ENCODE measurements at regions not wholly inside any gene's neighbourhood (a gene's known extent, or its start where the extent isn't known, plus 50 kb on each side); places are given as distances from the start of the nearest gene placed in this dataset.
"Not testable (repeated sequence)": the region's sequence is repeated elsewhere in the genome, so short reads cannot be mapped to it uniquely, and the experiment has no call there.

DNA sequence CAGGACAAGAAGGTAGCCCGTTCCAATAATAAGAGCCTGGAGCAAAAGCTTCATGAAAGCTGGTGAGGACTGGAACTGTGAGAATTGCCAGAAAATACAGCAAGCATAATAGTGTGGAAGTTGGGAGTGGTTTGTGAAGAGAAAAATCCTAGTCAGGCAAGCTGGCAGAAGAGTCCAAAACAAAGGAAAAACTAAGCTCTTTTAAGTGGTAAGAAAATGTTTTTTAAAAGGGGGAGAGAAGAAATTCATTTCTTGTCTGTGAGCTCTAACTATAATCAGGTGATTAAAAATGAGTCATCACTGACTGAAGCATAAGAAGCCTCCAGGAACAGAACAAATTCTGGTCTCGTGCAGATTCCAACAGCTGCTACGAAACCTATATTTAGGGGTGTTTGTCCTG is 102.6 kb downstream of the CAAP1 start:
- intact Hi-C loops (cut with micrococcal nuclease) = no loop called here

DNA sequence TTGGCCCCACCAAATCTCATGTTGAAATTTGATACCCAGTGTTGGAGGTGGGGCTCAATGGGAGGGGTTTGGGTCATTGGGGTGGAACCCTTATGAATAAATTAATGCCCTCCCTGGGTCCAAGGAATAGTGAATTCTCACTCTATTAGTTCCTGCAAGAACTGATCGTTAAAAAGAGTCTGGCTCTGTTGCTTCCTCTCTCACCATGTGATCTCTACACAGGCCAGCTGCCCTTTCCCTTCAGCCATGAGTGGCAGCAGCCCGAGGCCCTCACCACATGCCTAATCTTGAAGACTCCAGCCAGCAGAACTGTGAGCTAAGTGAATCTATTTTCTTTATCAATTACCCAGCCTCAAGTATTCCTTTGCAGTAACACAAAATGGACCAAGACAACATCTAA is 106.0 kb downstream of the CAAP1 start:
- intact Hi-C loops (cut with micrococcal nuclease) = no loop called here

DNA sequence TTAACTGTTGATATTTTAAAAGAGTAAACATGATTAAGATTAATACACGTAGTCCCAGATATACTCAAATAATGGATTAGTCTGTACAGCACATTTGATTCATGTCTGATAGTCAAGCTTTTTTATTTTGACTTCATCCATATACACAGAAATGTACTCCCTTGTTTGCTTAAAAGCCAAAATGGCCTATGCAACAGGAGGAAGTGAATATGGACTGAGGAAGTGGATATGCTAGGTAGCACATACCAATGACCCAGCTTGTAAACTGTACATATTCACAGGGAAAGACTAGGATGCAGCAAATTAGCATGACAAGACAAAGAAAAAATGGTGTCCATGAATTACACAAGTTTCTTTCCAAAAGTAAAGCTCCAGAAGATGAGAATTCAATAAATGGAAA is 109.7 kb downstream of the CAAP1 start:
- intact Hi-C loops (cut with micrococcal nuclease) = no loop called here

DNA sequence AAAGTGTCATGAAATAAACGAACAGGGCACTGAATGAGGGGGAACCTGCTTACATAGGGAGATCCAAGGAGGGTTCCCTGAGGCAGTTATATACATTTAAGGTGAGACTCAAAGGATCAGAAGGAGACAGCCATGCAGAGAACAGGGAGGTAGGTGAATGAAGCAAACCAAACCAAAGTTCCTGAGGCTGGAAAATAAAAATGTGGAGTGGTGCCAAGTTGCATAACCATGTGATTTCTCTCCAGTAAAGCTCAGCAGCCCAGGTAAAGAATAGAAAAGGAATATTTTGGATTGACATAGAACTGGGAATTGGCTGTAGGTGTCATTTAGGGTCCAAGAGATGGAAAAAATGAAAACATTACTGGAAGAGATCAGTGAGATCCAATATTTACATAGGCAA is 110.7 kb downstream of the CAAP1 start:
- intact Hi-C loops (cut with micrococcal nuclease) = no loop called here

DNA sequence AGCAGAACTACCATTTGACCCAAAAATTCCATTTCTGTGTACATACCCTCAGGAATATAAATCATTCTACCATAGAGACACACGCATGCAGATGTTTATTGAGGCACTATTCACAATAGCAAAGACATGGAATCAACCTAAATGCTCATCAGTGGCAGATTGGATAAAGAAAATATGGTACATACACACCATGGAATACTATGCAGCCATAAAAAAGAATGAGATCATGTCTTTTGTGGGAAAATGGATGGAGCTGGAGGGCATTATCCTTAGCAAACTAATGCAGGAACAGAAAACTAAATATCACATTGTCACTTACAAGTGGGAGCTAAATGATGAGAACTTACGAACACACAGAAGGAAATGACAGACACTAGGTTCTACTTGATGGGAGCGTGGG is 112.3 kb downstream of the CAAP1 start:
- intact Hi-C loops (cut with micrococcal nuclease) = not testable (repeated sequence)

DNA sequence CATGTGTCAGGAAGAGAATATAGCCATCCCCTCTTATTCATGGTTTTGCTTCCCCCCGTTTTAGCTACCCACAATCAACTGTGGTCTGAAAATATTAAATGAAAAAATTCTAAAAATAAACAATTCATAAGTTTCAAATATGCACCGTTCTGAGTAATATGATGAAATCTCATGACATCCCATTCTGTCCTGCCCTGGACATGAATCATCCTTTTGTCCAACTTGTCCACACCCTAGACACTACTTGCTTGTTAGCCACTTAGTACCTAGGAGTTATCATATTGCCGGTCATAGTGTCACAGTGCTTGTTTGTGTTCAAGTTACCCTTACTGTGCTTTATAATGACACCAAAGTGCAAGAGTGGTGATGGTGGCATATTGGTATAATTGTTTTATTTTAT is 113.5 kb downstream of the CAAP1 start:
- intact Hi-C loops (cut with micrococcal nuclease) = no loop called here

DNA sequence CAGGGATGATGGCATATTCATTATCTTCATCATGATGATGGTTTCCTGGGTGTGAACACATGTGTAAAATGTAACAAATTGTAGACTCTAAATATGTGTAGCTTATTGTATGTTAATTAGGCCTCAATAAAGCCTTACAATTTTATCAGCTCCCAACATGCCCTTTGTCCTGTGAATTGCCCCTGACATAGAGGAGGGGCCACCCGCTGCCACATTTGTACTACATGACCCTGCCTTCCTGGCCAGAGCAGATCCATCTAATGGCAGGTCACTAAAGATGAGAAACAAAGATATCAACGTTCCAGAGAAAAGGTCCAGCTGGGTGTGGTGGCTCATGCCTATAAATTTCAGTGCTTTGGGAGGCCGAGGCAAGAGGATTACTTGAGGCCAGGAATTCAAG is 117.2 kb downstream of the CAAP1 start:
- intact Hi-C loops (cut with micrococcal nuclease) = no loop called here

DNA sequence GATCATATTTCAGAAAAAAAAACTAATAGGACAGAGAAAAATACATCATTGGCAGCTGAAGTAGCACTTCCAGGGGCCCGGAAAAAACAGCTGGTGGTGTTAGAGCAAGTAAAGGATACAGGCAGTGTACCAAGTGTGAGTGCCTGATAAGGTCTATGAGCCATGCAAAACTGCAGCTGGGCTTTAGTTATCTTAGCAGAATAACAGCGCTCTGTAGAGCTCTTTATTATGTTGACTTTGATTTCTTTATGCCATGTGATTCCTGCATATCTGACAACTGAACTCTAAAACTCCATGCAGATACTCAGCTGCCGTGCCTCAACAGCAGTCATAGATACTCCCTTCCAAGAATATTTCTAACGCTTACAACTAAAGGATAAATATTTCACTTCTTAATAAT is 119.5 kb downstream of the CAAP1 start:
- intact Hi-C loops (cut with micrococcal nuclease) = no loop called here

DNA sequence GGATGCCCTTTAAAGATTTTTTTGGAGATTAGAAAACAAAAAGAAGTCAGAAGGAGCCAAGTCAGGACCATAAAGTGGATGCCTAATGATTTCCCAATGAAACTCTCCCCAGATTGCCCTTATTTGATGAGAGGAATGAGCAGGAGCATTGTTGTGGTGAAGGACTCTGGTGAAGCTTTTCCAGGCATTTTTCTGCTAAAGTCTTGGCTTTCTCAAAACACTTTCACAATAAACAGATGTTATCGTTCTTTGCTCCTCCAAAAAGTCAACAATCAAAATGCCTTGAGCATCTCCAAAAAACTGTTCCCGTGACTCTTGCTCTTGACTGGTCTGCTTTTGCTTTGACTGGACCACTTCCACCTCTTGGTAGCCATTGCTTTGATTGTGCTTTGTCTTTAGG is 121.8 kb downstream of the CAAP1 start:
- intact Hi-C loops (cut with micrococcal nuclease) = no loop called here

DNA sequence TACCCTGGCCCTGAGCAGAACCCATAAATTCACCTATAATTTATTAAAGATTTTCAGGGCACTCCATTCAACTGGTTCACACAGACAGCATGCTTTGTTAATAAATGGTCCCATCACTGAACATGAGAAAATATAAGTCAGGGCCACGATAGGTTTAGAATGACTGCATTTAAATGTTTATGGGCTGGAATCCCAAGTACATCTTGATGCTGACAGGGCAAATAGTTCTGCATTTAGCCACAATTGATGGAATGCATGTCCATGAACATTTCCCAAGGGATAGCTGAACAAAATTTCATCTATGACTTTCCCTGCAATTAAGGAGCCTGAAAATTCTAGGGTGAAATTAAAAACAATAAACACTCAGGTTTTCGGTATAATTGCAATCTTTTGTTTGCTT is 124.5 kb downstream of the CAAP1 start:
- intact Hi-C loops (cut with micrococcal nuclease) = no loop called here

DNA sequence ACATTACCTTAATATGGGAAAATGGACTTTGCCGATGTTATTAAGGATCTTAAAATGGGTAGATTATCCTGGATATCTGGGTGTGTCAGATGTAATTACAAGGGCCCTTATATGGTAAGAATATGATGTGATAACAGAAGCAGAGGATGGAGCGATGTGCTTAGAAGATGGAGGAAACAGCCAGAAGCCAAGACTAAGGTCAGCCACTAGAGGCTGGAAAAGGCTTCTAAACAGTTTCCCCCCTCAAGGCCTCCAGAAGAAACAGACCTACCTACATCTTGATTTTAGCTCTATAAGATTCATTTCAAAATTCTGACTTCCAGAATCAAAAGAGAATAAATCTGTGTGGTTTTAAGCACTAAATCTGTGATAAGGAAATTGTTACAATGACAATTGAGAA is 131.9 kb downstream of the CAAP1 start:
- intact Hi-C loops (cut with micrococcal nuclease) = no loop called here

DNA sequence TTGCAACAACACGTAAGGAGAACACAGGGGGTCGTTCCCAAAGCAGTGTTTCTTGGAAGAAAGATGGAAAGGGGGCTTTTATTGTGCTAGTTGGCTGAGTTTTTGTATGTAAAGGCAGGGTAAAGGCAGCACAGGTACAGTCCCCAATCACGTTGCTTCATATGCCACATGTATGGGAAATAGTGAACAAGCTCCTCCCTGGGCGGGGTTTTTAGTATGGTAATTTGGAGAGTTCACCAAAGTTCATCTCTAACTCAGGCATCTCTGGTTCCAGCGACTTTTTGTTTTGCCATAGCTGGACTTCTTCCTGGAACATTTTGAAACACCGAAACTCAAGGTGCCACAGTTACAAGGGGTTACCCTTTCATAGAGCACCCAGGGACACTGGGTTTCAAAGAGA is 133.9 kb downstream of the CAAP1 start:
- intact Hi-C loops (cut with micrococcal nuclease) = no loop called here

DNA sequence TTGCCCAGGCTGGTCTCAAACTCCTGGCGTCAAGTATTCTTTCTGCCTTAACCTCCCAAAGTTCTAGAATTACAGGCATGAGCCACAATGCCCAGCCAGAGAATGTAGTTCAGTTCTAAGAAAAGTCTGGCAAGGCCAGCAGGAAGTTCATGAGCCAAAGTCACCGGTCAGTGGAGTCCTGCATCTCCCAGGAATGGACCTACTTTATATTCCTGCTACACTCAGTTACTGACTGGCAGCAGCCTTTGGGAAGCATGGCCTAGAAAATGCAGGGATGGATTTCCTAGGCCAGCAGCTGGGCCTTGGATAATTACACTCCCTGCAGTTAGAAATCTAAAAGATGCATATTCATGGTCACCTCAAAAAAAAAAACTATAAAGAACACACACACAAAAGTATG is 135.7 kb downstream of the CAAP1 start:
- intact Hi-C loops (cut with micrococcal nuclease) = no loop called here

DNA sequence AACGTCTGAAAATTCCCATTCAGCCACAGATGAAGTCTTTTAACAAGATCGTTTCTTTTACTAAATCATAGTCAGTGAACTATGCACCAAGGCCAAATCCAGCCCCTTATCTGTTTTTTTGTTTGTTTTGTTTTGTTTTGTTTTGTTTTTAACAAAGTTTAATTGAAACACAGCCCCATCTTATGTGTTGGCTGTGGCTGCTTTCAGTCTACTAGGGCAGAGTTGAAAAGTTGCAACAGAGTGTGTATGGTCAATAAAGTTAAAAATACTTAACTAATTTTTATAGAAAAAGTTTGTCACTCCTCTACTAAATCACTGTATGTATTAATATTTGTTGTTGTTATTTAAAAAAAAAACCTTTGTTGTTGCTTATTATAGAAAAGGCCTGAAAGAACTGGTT is 137.1 kb downstream of the CAAP1 start:
- intact Hi-C loops (cut with micrococcal nuclease) = no loop called here

DNA sequence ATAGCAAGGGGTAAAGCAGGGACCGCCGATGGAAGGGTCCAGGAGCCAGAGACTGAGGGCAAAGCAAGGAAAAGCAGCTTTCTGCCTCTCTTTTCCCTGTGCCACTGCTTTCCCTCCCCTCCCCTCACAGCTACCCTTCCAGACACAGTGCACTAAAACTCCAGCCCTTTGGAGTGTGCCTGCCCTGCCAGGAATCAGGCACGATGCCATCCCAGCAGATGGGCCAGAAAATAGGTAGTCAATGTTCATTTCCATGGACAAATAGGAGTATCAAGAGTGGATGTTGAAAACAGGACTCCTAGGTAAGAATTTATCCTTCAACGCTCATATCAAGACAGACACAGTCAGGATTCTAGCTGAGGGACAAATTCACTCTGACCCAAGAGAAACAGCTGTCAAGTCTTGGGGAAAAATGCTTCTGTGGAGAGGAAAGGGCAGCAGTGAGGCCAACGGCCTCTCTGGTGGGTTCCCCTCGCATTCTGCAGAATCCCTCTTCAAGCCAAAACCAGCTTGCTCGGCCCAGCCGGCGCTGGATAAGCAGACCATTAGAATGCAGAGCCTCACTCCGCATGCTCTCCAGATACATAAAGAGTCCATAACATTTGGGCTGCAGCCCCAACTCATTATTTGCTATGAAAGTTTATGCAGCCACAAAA is 138.0 kb downstream of the CAAP1 start:
- intact Hi-C loops (cut with micrococcal nuclease) = no loop called here

DNA sequence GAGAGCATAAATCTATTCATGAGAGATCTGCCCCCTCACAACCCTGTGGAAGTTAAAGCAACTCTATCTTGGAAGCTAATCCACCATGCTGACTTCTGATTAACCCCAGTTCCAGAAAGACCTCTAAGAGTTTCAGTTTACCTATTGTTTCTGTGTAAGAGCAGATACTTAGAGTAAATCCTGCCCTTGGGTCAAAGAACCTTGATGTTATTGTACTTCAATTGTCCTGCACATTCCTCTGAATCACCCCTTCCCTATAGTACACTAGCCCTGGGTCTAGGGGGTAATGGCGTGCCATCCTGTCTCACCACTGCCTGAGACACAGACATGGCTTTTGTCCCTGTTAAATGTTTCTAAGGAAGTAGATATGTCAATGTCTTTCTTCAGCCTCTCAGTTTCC is 138.6 kb downstream of the CAAP1 start:
- intact Hi-C loops (cut with micrococcal nuclease) = no loop called here

DNA sequence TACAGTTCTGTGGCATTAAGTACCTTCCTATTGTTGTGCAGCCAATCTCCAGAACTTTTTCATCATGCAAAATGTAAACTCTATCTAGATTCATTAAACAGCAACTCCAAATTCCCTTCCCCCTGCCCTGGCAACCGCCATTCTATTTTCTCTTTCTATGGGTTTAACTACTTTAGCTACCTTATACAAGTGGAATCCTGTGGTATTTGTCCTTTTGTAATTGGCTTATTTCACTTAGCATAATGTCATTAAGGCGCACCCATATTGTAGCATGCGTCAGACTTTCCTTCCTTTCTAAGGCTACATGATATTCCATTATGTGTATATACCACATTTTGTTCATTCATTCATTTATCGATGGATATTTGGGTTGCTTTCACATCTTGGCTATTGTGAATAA is 142.4 kb downstream of the CAAP1 start:
- intact Hi-C loops (cut with micrococcal nuclease) = no loop called here

DNA sequence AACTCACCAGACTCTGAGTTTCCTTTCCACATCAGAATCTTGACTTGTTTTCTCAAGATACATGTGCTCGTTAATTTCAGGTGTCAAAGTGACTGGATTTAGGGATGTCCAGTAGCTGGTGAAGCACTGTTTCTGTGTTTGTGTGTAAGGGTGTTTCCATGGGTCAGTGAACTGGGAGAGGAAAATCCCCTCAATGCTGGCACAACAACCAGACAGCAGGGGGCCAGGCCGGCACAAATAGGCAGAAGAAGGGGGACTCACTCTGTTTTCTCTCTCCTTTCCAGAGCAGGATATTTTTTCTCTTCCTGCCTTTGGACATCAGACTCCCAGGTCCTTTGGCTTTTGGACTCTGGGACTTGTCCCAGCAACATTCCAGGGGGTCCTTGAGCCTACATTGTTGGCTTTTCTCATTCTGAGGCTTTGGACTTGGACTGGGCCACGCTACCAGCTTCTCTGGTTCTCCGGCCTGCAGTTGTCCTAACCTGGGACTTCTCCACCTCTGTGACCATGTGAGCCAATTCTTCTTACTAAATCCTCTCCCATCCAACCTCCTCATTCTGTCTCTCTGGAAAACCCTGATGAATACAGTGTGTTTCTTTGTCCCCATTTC is 144.0 kb downstream of the CAAP1 start:
- intact Hi-C loops (cut with micrococcal nuclease) = no loop called here

DNA sequence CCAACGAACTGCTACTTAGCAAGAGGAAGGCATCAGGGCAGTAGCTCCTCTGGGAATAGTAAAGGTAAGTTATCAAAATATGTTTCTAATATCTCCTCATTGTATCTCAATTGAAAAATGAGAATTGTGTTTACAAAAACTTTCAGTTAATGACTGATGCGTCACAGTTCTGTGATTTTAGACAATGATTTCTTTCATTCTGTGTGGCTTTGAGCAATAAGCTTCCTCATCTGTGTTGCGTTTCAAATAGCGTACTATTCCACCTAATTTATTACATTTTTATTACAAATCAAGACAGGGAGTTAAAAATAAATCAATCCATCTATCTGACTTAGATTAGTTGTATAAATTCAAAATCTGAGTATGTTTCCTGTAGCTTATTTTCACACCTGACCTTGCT is 145.0 kb downstream of the CAAP1 start:
- intact Hi-C loops (cut with micrococcal nuclease) = no loop called here

DNA sequence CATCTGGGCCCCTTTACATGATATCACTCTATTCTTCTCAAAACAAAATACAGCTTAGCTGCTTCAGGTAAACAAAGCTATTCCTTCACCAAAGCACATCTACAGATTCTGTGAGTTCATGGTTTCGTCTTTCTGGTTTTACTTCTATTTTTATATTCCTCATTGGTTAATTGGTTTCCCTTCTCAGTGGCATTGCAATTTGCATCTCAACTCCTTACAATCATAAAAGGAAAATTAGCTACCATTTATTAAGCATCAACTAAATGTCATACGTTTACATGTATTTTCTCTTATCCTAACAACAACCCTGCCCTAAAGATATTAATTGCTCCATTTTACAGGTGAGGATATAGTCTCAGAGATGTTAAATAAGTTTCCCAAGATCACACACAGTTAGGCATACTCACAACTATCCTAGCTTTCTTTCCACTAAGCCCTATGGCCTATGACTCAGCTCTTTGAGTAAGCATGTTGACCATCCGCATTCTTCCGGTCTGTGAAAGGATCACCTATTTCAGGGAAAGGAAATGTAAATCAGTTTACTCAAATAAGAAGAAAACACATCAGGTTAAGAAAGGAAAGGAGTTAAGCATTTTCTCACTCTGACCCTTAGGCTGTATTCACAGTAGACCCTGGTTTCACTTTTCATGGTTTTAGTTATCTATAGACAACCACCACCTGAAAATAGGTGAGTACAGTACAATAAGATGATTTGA is 146.1 kb downstream of the CAAP1 start:
- intact Hi-C loops (cut with micrococcal nuclease) = no loop called here

DNA sequence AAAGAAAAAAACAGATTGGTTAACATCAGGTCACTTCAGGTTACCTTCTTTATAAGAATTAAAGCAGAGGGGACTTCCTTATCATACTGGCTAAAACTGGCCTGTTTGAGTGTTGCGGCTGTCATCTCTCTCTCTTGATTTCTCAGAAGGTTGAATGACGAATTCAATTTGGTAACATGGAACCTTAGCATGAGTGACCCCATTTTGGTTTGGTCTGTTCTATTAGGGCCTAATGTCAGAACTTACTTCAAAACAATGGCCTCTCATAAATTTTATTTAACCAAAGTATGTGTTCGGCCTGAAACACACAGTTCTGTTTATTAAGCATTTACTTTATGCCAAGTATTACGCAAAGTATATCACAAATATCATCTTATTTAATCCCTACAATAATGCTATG is 147.5 kb downstream of the CAAP1 start:
- intact Hi-C loops (cut with micrococcal nuclease) = loop anchor here (2.0 kb wide), 1 partner anchor 112 kb away; no protein-coding TSS in a partner anchor

DNA sequence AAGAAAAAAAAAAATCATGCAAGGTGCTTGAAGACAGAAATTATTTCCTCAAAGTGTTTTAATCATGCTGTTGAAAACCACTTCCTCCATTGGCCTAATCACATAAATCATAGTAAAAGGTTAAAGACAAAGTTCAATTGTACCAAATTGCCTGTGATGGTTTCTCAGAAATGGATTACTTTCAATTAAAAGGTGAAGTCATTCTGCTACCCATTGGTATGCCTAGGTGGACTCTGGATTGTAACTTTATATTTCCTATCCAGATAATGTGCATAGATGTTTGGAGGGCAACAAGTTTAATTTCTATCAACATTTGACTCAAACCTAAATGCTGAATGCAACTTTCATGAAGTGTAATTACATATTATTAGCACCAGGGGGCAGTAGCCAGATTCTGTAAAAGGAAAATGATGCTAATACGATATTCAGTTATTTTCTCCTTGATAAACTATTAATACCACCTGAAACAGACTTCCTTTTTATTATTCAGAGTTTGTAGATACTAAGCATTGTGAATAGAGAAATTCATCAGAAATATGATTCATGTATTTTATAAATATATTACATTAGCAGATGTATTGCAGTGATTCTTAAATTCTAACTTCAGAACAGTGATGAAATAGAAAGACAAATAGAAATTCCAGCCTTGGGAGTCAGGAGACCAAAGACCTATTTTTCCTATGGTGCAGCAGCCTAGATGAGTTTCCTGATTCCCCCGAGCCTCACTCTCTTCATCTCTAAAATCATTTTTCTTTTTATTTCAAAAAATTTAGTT is 148.2 kb downstream of the CAAP1 start:
- intact Hi-C loops (cut with micrococcal nuclease) = loop anchor here (1.0 to 2.0 kb wide), 3 partner anchors 112 to 532 kb away; no protein-coding TSS in a partner anchor

All from T-helper 1 cell treated with Interleukin-12 subunit alpha and Interleukin-12 subunit beta and Interleukin-4 antibody, amounts not matched to agents 30 ng/mL and 1 ng/mL, for 36 hours (primary cell).